ENCODE measurements at regions not wholly inside any gene's neighbourhood (a gene's known extent, or its start where the extent isn't known, plus 50 kb on each side); places are given as distances from the start of the nearest gene placed in this dataset.

- TF ChIP-seq CTCF (IDR thresholded peaks at IDR 0.05) (no peak), POLR2A (IDR thresholded peaks at IDR 0.05) (no peak)
Observed at GRCh38 chr17:14605267-14605599, 304.4 kb downstream of the HS3ST3B1 start.
